UCSD-AML1 (cell line): ENCODE measurements at regions not wholly inside any gene's neighbourhood (a gene's known extent, or its start where the extent isn't known, plus 50 kb on each side); places are given as distances from the start of the nearest gene placed in this dataset.

Experiments
- DNase-seq: peaks from one replicate; lab custom pipeline; 2025; ENCODE audit not compliant: unreplicated experiment; lab: John Stamatoyannopoulos, UW

GRCh38 chr6:169340395-169340794, 86.7 kb upstream of the THBS2 start:
- DNase-seq = peak; percentile 48

- no peak for DNase-seq
These were observed 86.2 kb upstream of the THBS2 start for GRCh38 chr6:169339731-169340309.

DNA sequence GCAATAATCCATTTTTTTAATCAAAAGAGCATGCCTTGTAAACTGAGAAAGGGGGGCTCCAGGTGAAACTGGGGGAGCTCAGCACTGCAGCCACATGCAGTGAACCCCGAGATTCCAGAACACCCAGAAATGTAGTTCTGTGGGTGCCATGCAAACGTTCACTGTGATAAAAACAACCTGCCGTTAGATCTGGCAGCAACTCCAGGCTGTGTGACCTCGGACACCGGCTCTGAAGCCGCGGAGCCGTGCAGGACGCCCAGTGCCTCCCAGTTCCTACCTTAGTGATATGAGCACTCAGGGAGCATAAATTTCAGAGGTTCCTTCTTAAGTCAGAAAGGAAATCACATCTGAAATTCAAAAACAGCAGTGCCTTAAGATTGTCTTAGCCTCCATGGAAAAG, 85.4 kb upstream of the THBS2 start:
- no peak for DNase-seq

- DNase-seq = no peak
These were observed 84.3 kb upstream of the THBS2 start for GRCh38 chr6:169337886-169338445.

- DNase-seq = no peak
These were observed 81.7 kb upstream of the THBS2 start for GRCh38 chr6:169335301-169335700.

- DNase-seq = no peak
These were observed 78.6 kb upstream of the THBS2 start for GRCh38 chr6:169332250-169332649.

DNA sequence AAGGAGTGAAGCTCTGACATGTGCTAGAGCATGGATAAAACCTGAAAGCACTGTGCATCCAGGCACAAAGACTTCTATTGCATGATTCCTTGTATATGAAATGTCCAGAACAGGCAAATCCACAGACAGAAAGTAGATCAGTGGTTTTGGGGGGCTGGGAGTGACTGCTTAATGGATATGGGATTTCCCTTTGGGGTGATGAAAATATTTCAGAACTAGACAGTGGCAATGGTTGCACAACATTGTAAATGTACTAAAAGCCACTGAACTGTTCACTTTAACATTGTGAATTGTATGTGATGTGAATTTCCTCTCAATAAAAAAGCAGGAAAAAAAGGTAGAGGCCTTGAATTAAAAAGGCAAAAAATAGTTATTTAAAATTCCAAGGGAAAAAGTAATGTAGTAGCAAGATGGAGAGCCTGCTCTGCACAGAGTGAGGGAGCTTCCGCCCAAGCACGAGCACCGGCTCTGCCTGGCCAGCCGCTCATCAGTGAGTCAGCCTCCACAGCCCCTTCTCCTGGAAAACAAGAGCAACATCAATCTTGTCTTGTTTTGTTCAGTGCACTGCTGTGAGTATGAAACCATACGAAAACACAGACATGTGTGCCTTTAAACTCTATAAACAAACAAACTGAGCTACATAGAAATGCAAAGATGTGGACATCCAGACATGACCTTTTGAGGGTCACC, 74.6 kb upstream of the THBS2 start:
- no peak for DNase-seq

DNA sequence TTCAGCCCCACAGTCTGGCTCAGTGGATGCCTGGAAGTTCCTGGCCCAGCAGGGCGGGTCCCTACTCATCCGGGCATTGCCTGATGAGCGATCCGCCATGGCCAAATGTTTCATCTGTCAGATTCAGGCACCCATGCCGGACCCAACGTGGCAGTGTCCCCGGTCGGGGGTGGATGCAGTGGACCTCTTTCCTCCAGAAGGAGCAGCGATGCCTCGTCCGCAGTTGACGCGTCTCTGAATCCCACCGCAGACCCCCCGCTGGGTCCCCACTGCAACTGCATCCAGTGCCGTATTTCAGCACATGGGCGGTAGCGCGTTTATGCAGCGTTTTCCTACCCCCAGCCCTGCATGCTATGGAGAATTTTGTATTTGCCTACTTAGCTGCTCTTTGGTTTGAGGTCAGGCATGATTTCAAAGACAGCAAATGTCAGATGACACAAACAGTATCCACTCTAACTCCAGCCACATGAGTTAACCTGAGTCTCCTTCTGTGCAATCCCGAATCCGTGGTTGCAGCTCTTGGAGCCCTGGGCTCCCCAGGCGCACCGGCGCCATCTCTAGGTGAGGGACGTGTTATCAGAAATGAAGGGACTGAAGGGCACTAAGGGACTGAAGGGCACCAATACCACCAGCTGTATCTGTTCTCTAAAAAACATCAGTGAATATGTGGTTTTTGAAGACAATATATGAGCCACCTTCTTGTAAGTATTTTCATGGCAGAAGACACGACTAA, 72.6 kb upstream of the THBS2 start:
- peak; percentile 41 for DNase-seq

DNA sequence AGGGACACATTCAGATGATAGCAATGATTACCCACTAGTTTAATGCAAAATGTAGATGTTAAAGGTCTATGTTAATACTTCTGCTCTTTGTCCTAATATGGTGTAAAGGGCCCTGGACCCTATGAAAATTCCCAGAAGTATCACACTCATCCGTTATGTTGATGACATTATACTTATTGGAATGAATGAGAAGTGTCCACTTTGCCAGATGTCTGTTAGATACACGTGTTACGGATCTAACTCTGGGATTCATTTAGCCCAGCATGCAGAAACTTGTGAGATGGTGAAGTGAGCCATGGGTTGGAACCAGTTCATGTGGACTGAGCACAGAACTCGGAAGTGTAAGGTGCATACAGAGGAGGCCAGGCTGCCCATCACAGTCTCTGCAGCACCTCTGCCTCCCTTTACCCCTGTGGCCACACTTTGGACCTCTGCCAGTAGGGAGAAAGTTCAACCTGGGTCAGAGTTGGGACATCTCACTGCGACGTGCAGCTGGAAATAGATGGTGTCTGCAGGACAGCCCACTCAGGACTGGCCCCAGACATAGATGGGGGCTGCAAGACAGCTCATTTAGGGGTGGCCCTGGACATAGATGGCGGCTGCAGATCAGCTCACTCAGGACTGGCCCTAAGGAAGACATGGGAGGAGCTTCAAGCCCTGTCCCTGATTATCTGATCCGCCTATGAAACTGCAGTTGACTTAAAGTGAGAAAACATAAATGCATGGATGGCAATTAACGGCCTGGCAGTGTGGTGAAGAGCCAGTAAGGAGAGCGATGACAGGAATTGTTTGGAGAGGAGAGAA, 71.2 kb upstream of the THBS2 start:
- no peak for DNase-seq

DNA sequence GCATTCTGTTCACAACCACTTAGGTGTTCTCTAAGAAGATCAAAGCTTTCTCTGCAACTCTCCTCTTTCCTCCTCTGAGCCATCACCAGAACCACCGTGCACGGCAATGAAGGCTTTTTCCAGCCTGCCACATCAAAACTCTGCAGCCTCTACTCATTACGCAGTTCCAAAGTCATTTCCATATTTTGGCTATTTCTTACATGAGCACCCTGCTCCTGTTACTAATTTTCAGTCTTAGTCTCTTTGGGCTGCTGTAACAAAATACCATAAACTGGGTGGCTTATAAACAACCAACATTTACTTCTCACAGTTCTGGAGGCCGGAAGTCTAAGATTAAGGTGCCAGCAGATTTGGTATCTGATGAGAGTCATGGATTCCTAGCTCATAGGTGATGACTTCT, 70.4 kb upstream of the THBS2 start:
- DNase-seq = no peak

DNA sequence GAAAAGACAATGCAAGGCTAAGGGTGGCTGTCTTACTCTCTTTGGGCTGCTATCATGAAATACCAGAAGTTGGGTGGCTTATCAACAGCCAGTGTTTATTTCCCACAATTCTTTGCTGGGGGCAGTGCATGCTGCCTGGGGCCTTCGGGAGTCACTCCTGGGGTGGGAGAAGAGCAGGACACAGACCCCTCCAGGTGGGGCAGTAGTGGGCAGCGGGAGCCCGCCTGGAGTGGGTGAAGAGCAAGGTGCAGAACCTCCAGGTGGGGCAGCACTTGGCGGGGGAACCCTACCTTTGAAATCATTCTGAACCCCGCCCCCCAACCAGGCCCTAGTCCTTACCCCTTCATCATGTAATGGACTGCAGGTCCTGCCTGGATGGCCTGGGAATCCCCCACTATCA, 69.6 kb upstream of the THBS2 start:
- DNase-seq = no peak

- no peak for DNase-seq
These were observed 67.9 kb upstream of the THBS2 start for GRCh38 chr6:169321546-169321945.

GRCh38 chr6:169320013-169320412, 66.4 kb upstream of the THBS2 start:
- no peak for DNase-seq

DNA sequence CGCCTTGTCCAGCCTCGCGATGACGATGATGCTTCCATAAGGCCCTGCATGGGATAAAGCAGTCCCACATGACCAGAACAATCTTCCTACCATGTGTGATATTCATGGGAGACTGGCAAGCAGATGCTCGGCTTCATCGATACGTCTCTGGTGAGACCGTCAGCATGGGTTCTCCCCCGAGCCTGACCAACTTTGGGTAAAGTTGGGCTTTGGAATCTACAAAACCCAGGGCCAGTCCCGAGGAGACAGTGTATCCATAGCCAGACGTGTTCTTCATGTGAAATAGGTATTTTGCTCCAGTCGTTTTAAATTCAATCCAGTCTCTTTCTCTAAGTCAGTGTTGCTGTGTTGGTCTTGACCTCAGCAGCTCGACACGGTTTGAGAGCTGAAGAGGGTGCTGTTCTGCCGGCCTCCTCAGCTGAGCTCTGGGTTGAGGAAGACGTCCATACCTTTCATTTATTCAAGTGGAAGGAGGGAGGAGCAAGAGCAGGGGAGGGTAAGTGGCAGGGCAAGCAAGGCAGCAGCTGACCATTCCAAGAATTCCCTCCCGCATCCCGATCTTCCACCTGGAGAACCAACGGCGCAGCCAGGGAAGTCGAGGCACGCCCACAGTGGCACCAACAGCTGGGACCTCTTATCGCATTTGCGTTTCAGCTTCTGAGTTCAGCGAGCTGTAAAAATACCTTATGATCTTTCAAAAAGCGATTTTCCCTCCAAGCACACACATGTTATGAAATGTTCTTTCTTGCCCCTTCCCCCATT, 64.0 kb upstream of the THBS2 start:
- no peak for DNase-seq

DNA sequence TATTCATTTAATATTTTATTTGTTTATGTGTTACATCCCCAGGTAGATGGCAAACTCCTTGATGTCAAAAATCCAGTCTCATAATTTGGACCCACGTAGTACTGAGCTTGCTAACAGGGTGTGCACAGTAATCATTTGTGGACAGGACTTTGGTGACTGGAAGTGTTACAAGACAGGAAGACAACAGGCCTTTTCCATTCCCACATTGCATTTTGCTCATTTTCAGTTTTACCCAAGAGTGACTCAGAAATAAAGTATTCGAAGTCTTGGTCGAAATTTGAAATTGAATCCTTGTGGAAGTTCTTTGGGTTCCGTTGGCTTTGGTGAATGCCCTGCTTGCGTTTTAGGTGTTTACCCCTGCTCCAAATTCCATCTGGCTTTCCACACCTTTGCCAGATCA, 63.0 kb upstream of the THBS2 start:
- DNase-seq = no peak

GRCh38 chr6:169315830-169316614, 62.4 kb upstream of the THBS2 start:
- DNase-seq = no peak

- DNase-seq = no peak
These were observed 59.8 kb upstream of the THBS2 start for GRCh38 chr6:169313347-169314010.

DNA sequence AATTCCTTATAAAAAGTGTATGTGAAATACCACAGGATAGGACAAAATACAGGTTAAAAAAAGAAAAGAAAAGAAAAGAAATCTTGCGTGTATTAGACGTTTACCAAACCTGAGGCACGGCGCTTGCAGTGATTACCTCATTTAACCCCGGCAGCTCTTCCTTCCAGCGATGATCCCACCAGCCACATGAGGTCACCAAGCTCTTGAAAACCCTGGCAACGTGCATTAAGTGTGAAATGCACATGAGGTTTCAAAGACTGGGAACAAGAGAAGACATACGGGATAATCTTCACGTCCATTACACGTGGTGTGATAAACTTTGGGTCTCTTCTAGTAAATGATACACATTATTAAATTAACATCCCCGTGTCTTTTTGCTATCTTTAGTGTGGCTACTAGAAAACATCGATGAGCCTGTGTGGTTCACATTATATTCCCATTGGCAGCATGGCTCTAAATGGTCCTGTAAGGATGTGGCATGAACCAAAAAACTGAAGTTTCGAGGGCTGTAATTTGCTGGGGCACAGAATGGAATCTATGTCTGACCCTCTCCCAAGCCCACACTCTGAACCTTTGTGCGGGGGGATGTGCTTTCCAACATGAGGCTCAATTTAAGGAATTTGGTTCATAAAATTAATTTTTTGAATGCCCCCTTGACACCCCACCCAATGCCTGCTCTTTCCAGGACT, 59.2 kb upstream of the THBS2 start:
- DNase-seq = no peak

- no peak for DNase-seq
These were observed 57.3 kb upstream of the THBS2 start for GRCh38 chr6:169310983-169311382.
